RWPE1 (cell line): ENCODE measurements at regions not wholly inside any gene's neighbourhood (a gene's known extent, or its start where the extent isn't known, plus 50 kb on each side); places are given as distances from the start of the nearest gene placed in this dataset.

Experiments
- CTCF ChIA-PET: fragments of 350-600 bp; sonication (Branson Sonifier 250); formaldehyde crosslinking; extraction: SDS; loops from one replicate; lab custom pipeline; 2021; lab: Yijun Ruan, JAX
- POLR2A ChIA-PET: fragments of 400-600 bp; formaldehyde crosslinking; extraction: SDS; loops from one replicate; lab custom pipeline; 2020; ENCODE audit warnings: antibody characterized with exemption; ENCODE audit not compliant: low non-redundant PET; lab: Yijun Ruan, JAX
- DNase-seq: peaks from one replicate; pipeline ENCODE4 v3.0.0; 2012; ENCODE audit warnings: low spot score
- H3K27ac ChIP-seq: fragments of 450-650 bp; 2 replicates; pipeline ENCODE4 v1.5.1; 2017
- TF ChIP-seq, protein P1 (sequence below): fragments of 450-650 bp; conservative IDR thresholded peaks from 2 replicates; pipeline ENCODE4 v1.5.1; 2017; ENCODE audit warnings: low read depth, mild to moderate bottlenecking

DNA sequence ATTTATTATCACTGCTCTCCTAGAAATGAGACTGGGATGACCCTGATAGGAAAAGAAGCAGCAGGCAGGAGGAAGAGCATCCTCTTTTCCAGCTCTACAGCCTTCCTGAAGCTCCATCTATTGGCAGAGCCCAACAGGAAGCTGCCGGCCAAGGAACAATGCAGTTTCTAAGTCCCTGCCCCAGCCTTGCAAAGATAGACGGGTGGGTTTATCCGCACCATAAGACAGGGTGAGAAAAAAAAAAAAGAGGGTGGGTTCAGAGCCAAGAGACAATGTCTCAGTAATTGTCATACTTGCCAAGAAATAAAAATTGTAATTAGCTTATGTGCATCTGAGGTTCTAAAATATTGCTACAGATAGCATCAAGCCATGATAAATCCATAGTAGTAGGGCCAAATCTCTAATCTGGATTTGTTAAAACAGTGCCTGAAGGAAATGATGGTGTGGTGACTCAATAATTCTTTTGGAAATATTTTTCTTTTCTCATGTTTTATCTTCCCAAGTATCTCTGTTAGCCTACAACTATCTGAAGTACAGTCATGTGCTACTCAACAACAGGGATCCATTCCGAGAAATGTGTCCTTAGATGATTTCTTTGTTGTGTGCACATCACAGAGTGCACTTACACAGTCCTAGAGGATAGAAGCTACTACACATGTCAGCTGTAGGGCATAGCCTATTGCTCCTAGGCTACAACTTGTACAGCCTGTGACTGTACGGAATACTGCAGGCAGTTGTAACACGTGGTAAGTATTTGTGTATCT lies 242.9 kb upstream of the CXCL12 start:
- no peak overlapping the region for H3K27ac ChIP-seq
- ChIA-PET CTCF (no interaction called here), POLR2A (no interaction called here)
- no peak for DNase-seq
- TF ChIP-seq, protein P1, sequence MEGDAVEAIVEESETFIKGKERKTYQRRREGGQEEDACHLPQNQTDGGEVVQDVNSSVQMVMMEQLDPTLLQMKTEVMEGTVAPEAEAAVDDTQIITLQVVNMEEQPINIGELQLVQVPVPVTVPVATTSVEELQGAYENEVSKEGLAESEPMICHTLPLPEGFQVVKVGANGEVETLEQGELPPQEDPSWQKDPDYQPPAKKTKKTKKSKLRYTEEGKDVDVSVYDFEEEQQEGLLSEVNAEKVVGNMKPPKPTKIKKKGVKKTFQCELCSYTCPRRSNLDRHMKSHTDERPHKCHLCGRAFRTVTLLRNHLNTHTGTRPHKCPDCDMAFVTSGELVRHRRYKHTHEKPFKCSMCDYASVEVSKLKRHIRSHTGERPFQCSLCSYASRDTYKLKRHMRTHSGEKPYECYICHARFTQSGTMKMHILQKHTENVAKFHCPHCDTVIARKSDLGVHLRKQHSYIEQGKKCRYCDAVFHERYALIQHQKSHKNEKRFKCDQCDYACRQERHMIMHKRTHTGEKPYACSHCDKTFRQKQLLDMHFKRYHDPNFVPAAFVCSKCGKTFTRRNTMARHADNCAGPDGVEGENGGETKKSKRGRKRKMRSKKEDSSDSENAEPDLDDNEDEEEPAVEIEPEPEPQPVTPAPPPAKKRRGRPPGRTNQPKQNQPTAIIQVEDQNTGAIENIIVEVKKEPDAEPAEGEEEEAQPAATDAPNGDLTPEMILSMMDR, result no peak

DNA sequence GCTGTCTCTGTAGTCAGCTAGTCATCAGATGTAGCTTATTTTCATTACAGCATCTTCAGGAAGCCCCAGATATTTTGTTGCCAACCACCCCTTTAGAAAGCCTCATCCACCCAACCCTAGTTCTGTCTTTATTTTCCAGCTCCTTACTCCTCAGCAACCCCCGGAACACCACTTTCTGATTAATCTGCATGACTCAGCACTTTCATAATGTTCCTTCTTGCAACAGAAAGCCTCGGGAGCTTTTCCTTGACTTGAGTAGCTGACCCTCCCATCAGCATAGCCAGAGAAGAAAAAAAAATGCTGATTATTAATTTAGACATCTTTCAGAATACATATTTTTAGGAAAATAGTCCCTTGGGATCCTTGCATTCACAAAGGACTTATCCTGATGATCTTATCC lies 244.0 kb upstream of the CXCL12 start:
- POLR2A ChIA-PET, result no interaction called here
- CTCF ChIA-PET, result no interaction called here

DNA sequence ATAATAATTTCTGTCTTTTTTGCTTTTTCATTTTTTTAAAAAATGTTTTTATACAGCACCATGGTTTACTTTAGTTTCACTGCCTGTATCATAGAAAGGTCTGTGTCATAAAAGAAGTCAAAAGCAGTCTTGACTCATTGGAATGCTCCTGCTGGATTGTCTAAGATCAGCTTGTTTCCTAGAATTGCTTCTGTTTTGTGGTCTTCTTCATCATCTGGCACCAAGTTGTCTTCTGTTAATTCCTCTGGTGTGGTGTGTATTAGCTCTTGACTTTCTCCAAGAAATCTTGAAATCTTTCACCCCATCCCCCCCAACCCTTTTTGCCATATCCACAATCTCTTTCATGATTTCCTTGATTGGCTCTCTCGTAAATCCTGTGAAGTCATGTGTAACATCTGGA lies 250.3 kb upstream of the CXCL12 start:
- ChIA-PET CTCF (no interaction called here), POLR2A (no interaction called here)
- H3K27ac ChIP-seq, result no peak overlapping the region
- DNase-seq, result no peak
- TF ChIP-seq, protein P1, result no peak

More for the DNA sequence above, 244.0 kb upstream of the CXCL12 start:
- TF ChIP-seq, protein P1, result no peak
- DNase-seq, result peak; percentile 2
- no peak overlapping the region for H3K27ac ChIP-seq

- ChIA-PET CTCF (no interaction called here), POLR2A (no interaction called here)
- H3K27ac ChIP-seq, result no peak overlapping the region
- TF ChIP-seq, protein P1, result no peak
- DNase-seq, result no peak
These were observed 251.7 kb upstream of the CXCL12 start for GRCh38 chr10:44636625-44637024.

GRCh38 chr10:44640429-44640828 lies 255.5 kb upstream of the CXCL12 start:
- DNase-seq, result no peak
- ChIA-PET CTCF (no interaction called here), POLR2A (no interaction called here)
- TF ChIP-seq, protein P1, result no peak
- no peak overlapping the region for H3K27ac ChIP-seq

DNA sequence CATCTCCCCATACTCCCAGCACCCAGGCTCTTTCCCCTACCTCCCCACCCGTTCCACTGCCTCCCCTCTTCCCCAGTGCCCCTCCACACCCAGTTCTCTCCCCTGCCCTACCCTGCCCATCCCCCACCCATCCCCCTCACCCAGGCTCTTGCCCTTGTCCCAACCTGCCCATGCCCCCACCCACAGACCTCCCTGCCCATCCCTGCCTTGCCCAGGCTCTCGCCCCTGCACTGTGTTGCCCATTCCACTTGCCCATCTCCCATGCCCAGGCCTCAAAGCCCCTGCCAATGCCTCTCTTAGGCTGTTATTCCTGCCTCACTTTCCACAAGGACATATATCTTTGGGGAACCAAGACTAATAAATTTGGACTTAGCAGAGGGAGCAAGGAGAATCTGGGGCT lies 262.6 kb upstream of the CXCL12 start:
- no peak overlapping the region for H3K27ac ChIP-seq
- POLR2A ChIA-PET, result no interaction called here
- CTCF ChIA-PET, result no interaction called here
- DNase-seq, result no peak
- TF ChIP-seq, protein P1, result no peak
